Type B pancreatic cell (in vitro differentiated cells): ENCODE measurements at regions not wholly inside any gene's neighbourhood (a gene's known extent, or its start where the extent isn't known, plus 50 kb on each side); places are given as distances from the start of the nearest gene placed in this dataset.

ENCODE experiments used
- DNase-seq: peaks from one replicate; pipeline ENCODE4 v3.0.0; 2021; ENCODE audit warnings: mixed read lengths; ENCODE audit not compliant: unreplicated experiment; ENCODE audit errors: extremely low spot score
- H3K27ac Mint-ChIP-seq: 2 replicates; pipeline ENCODE4 v1.8.0; 2021; ENCODE audit warnings: mild to moderate bottlenecking, mixed read lengths
- H3K27me3 Mint-ChIP-seq: 2 replicates; pipeline ENCODE4 v1.8.0; 2021; ENCODE audit warnings: mixed read lengths
- H3K36me3 Mint-ChIP-seq: 2 replicates; pipeline ENCODE4 v1.8.0; 2021; ENCODE audit warnings: mixed read lengths
- H3K4me1 Mint-ChIP-seq: one replicate; pipeline ENCODE4 v1.8.0; 2021; ENCODE audit warnings: mixed read lengths; ENCODE audit not compliant: unreplicated experiment
- H3K4me3 Mint-ChIP-seq: 2 replicates; pipeline ENCODE4 v1.8.0; 2021; ENCODE audit warnings: mild to moderate bottlenecking, mixed read lengths
- H3K9me3 Mint-ChIP-seq: 2 replicates; pipeline ENCODE4 v1.8.0; 2021; ENCODE audit warnings: mixed read lengths
- TF ChIP-seq, protein P1 (sequence below): fragments of 200-600 bp; sonication (generic); conservative IDR thresholded peaks from 2 replicates; pipeline ENCODE4 v1.5.0; 2021; ENCODE audit warnings: antibody characterized with exemption, mild to moderate bottlenecking

DNA sequence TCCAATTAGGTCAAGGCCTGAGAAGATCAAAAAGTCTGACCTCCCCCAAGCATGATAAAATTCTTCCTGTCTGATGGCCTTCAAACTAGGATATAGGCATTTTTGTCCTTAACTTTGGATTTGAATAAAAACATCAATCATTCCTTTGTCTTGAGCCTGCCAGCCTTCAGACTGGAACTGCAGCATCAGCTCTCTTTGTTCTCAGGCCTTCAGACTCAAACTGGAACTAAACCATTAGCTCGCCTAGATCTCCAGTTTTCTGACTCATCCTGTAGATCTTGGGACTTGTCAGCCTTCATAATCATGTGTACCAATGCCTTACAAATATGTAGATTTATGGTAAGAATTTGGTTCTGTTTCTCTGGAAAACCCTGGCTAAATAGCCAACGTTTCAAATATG lies 721.7 kb downstream of the GALC start:
- TF ChIP-seq, protein P1, sequence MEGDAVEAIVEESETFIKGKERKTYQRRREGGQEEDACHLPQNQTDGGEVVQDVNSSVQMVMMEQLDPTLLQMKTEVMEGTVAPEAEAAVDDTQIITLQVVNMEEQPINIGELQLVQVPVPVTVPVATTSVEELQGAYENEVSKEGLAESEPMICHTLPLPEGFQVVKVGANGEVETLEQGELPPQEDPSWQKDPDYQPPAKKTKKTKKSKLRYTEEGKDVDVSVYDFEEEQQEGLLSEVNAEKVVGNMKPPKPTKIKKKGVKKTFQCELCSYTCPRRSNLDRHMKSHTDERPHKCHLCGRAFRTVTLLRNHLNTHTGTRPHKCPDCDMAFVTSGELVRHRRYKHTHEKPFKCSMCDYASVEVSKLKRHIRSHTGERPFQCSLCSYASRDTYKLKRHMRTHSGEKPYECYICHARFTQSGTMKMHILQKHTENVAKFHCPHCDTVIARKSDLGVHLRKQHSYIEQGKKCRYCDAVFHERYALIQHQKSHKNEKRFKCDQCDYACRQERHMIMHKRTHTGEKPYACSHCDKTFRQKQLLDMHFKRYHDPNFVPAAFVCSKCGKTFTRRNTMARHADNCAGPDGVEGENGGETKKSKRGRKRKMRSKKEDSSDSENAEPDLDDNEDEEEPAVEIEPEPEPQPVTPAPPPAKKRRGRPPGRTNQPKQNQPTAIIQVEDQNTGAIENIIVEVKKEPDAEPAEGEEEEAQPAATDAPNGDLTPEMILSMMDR: no peak
- no peak for DNase-seq
- H3K4me1 Mint-ChIP-seq: no peaks in the 10 kb centered on the region
- no peaks in the 10 kb centered on the region for H3K27me3 Mint-ChIP-seq
- H3K36me3 Mint-ChIP-seq: no peaks in the 10 kb centered on the region
- no peak overlapping the region for H3K27ac Mint-ChIP-seq
- H3K9me3 Mint-ChIP-seq: peaks cover 25% of the 10 kb centered on the region
- no peak overlapping the region for H3K4me3 Mint-ChIP-seq

DNA sequence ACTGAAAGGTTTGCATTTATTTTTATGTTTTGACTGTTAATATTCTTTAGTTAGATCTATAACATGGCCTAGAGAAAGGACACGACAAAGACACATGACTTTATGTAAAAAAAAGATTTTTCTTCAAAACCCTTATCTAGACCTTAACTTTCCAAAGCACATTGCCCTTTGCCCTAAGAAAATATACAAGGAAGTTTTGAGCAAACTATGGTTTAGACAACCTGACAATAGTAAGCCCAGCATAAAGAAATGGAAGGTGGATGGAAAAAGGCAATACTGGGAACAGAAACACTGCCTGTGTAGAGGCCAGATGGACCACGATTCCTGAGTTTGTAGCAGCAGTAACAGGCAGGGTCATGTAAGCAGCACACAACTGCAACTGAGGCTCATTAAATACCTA lies 724.0 kb downstream of the GALC start:
- H3K4me3 Mint-ChIP-seq: no peak overlapping the region
- TF ChIP-seq, protein P1: no peak
- H3K36me3 Mint-ChIP-seq: no peaks in the 10 kb centered on the region
- no peaks in the 10 kb centered on the region for H3K27me3 Mint-ChIP-seq
- peaks cover 21% of the 10 kb centered on the region for H3K9me3 Mint-ChIP-seq
- H3K4me1 Mint-ChIP-seq: no peaks in the 10 kb centered on the region
- no peak for DNase-seq
- H3K27ac Mint-ChIP-seq: no peak overlapping the region

DNA sequence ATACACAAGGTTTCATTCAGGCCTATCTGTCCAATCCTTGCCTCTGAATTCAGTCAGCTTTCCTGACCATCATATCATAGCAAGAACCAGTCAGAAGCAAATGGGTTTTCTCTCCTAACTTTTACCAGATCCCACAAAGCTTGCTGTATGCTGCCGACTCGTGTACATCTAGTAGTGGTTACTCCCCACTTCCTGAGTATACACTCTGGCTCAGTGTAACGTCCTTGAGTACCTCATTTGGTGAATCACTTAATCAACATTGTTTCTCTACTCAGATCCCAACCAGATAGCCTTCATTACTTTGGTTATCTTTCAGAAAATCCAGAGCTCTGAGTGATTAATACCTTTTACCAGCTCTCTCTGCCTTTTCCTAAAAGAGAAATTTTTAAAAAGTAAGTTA lies 728.2 kb downstream of the GALC start:
- H3K27ac Mint-ChIP-seq: no peak overlapping the region
- H3K4me3 Mint-ChIP-seq: no peak overlapping the region
- no peaks in the 10 kb centered on the region for H3K4me1 Mint-ChIP-seq
- DNase-seq: no peak
- peaks cover 5% of the 10 kb centered on the region for H3K9me3 Mint-ChIP-seq
- H3K36me3 Mint-ChIP-seq: no peaks in the 10 kb centered on the region
- H3K27me3 Mint-ChIP-seq: no peaks in the 10 kb centered on the region
- TF ChIP-seq, protein P1: no peak

DNA sequence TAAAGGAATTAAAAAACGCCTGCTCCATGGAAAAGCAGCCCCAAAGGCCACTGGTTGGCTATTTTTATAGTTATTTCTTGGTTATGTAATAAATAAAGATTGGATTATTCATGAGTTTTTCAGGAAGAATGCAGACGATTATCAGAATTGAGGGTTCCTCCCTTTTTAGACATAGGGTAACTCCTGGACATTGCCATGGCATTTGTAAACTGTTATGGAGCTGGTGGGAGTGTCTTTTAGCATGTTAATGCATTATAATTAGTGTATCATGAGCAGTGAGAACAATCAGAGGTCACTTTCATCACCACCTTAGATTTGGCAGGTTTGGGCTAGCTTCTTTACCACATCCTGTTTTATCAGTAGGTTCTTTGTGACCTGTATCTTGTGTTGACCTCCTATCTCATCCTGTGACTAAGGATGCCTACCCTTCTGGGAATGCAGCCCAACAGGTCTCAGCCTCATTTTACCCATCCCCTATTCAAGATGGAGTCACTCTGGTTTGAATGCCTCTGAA lies 728.7 kb downstream of the GALC start:
- no peaks in the 10 kb centered on the region for H3K4me1 Mint-ChIP-seq
- DNase-seq: no peak
- peaks cover under 1% of the 10 kb centered on the region for H3K9me3 Mint-ChIP-seq
- H3K27me3 Mint-ChIP-seq: no peaks in the 10 kb centered on the region
- H3K27ac Mint-ChIP-seq: no peak overlapping the region
- H3K4me3 Mint-ChIP-seq: no peak overlapping the region
- TF ChIP-seq, protein P1: no peak
- H3K36me3 Mint-ChIP-seq: no peaks in the 10 kb centered on the region

DNA sequence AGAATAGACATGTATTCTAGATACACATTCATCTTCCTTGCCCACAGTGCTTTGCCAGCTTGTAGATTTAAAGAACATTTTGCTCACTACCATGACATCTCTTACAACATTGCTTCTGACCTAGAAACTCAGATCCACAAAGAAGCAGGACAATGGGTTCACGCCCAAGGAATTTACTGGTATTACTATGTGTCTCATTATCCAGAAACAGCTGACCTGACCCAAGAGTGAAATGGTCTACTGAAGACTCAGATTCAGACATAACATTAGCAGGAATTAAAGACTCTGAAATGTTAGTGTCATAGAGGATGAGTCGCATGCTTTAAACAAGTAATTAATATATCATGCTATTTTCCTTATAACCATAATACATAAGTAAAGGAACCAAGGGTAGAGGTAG lies 731.4 kb downstream of the GALC start:
- no peak overlapping the region for H3K4me3 Mint-ChIP-seq
- no peaks in the 10 kb centered on the region for H3K27me3 Mint-ChIP-seq
- DNase-seq: no peak
- H3K36me3 Mint-ChIP-seq: no peaks in the 10 kb centered on the region
- TF ChIP-seq, protein P1: no peak
- H3K4me1 Mint-ChIP-seq: no peaks in the 10 kb centered on the region
- no peak overlapping the region for H3K27ac Mint-ChIP-seq
- H3K9me3 Mint-ChIP-seq: no peaks in the 10 kb centered on the region

DNA sequence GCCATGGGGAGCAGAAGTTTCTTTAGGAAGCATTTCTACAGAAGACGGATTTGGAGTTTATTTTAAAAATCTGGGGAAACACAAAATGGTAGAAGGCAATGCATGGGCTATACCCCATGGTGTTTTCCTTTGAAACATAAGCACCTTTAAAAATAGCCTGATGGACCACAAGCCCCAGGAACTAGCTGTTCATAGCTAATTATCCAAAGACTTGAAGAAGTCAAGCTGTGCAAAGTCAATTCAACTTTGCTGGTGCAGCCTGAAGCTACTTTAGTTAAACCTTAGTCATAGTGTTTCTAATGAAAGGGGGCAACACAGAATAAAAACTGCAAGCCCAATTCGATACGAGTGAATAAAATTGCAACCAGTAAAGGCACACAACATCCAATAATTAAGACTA lies 732.5 kb downstream of the GALC start:
- Mint-ChIP-seq H3K27ac (no peak overlapping the region), H3K9me3 (no peaks in the 10 kb centered on the region), H3K27me3 (no peaks in the 10 kb centered on the region), H3K4me1 (no peaks in the 10 kb centered on the region), H3K36me3 (no peaks in the 10 kb centered on the region), H3K4me3 (no peak overlapping the region)
- TF ChIP-seq, protein P1: no peak
- DNase-seq: no peak
